ENCODE measurements at regions not wholly inside any gene's neighbourhood (a gene's known extent, or its start where the extent isn't known, plus 50 kb on each side); places are given as distances from the start of the nearest gene placed in this dataset.
A peak's percentile ranks its signal among the peaks of the same experiment; 100 is the strongest.

DNA sequence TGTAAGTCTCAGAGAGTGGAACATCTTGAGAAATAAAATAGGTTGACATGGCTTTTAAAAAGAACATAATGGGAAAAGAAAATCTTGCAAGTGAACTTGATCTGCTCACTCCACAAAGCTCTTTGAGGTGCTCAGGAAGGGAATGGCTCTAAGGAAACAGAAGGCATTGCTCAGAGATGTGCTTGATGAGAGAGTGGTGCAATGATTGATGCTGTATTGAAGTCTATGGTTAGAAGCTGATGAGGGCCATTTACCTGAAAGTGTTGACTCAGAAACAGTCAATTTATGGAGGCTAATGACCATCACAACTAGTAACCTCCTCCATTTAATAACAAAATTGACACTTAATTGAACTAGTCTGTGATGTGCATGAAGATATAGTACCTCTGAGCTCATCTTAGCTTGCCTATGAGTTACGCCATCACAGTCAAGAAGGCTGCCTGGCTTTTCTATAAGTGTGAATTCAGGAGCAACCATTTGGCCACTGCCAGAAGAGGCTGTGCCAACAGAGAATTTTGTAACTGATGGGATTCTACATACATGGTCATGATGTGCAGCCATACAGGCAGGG lies 639.1 kb downstream of the JRKL start:
- no peak for DNase-seq (ENCODE audit: low spot score)
- no peaks in the 10 kb centered on the region for H3F3A ChIP-seq (ENCODE audit: low read depth)
- TF ChIP-seq, protein P1, sequence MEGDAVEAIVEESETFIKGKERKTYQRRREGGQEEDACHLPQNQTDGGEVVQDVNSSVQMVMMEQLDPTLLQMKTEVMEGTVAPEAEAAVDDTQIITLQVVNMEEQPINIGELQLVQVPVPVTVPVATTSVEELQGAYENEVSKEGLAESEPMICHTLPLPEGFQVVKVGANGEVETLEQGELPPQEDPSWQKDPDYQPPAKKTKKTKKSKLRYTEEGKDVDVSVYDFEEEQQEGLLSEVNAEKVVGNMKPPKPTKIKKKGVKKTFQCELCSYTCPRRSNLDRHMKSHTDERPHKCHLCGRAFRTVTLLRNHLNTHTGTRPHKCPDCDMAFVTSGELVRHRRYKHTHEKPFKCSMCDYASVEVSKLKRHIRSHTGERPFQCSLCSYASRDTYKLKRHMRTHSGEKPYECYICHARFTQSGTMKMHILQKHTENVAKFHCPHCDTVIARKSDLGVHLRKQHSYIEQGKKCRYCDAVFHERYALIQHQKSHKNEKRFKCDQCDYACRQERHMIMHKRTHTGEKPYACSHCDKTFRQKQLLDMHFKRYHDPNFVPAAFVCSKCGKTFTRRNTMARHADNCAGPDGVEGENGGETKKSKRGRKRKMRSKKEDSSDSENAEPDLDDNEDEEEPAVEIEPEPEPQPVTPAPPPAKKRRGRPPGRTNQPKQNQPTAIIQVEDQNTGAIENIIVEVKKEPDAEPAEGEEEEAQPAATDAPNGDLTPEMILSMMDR (IDR thresholded peaks at IDR 0.05) = no peak
- Mint-ChIP-seq H3K4me3 (no peak overlapping the region), H3K9me3 (no peaks in the 10 kb centered on the region), H3K4me1 (no peaks in the 10 kb centered on the region), H3K27me3 (ENCODE audit: insufficient read depth, low read depth) (peaks cover 2% of the 10 kb centered on the region), H3K36me3 (no peaks in the 10 kb centered on the region), H3K27ac (no peak overlapping the region)
- H3K27ac ChIP-seq = no peak overlapping the region
- no peaks in the 10 kb centered on the region for H3K9me3 ChIP-seq (ENCODE audit: low read depth)
- H3K4me3 ChIP-seq = no peak overlapping the region
- H2AFZ ChIP-seq (replicated peaks) = no peak overlapping the region
- H3K4me1 ChIP-seq = no peaks in the 10 kb centered on the region
- H3K27me3 ChIP-seq = no peaks in the 10 kb centered on the region
- H4K20me1 ChIP-seq (ENCODE audit: low read depth) = no peaks in the 10 kb centered on the region
- H3K9ac ChIP-seq = no peak overlapping the region
- no peak overlapping the region for H3K4me2 ChIP-seq
- no peaks in the 10 kb centered on the region for H3K36me3 ChIP-seq
- H3K79me2 ChIP-seq (ENCODE audit: low read depth) = no peaks in the 10 kb centered on the region

DNA sequence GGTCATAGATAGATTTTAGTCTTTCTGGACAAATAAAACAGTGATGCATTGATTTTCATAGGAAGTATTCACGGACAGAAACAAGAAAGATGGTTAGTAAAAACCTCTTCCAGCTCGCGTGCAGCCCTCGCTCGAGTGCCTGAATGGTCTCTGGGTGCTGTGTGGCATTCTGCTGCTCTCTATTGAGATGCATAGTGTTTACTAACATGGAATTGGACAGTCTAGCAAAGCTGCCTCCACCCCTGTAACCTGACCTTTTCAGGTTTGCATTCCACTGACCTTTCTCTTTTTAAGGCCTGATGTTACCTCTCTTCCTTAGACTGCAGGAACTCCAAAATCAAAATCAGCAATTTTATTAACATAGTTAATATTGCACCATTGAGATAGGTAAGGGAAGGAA lies 643.4 kb downstream of the JRKL start:
- DNase-seq (ENCODE audit: low spot score) = peak; percentile 36
- no peak overlapping the region for H3K27ac ChIP-seq
- Mint-ChIP-seq H3K27me3 (ENCODE audit: insufficient read depth, low read depth) (peaks cover 2% of the 10 kb centered on the region), H3K36me3 (no peaks in the 10 kb centered on the region), H3K9me3 (no peaks in the 10 kb centered on the region), H3K27ac (peak overlapping the region; percentile 39), H3K4me1 (no peaks in the 10 kb centered on the region), H3K4me3 (no peak overlapping the region)
- no peaks in the 10 kb centered on the region for H3F3A ChIP-seq (ENCODE audit: low read depth)
- no peaks in the 10 kb centered on the region for H3K4me1 ChIP-seq
- H3K9ac ChIP-seq = no peak overlapping the region
- H3K79me2 ChIP-seq (ENCODE audit: low read depth) = no peaks in the 10 kb centered on the region
- no peak overlapping the region for H3K4me3 ChIP-seq
- H3K27me3 ChIP-seq = no peaks in the 10 kb centered on the region
- TF ChIP-seq, protein P1 (IDR thresholded peaks at IDR 0.05) = no peak
- no peak for TF ChIP-seq EZH2 (IDR thresholded peaks at IDR 0.05)
- TF ChIP-seq EZH2phosphoT487 (IDR thresholded peaks at IDR 0.05) = no peak
- no peaks in the 10 kb centered on the region for H3K36me3 ChIP-seq
- H3K9me3 ChIP-seq (ENCODE audit: low read depth) = no peaks in the 10 kb centered on the region
- peak overlapping the region; percentile 38 for H2AFZ ChIP-seq (replicated peaks)
- H4K20me1 ChIP-seq (ENCODE audit: low read depth) = no peaks in the 10 kb centered on the region
- no peak overlapping the region for H3K4me2 ChIP-seq

DNA sequence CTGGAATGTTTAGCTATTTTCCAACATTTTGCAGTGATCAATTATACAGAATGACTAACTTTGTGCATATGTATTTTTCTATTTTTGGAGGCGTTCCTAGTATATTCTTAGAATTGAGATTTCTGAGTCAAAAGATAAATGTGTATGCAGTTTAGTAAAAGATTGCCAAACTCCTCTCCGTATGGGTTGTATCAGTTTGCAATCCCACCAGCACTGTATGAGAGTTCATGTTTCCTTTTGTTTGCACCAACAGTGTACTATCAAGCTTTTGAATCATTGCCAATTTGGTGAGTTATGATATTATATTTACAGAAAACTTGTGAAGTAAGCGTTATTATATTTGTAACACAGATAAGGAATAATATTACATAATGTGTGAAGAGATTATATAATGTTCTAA lies 658.7 kb downstream of the JRKL start:
- Mint-ChIP-seq H3K4me1 (no peaks in the 10 kb centered on the region), H3K4me3 (no peak overlapping the region), H3K27me3 (ENCODE audit: insufficient read depth, low read depth) (no peaks in the 10 kb centered on the region), H3K9me3 (peaks cover 3% of the 10 kb centered on the region), H3K27ac (no peak overlapping the region), H3K36me3 (no peaks in the 10 kb centered on the region)
- no peak overlapping the region for H3K4me3 ChIP-seq
- no peak for TF ChIP-seq EZH2 (IDR thresholded peaks at IDR 0.05)
- no peak for TF ChIP-seq EZH2phosphoT487 (IDR thresholded peaks at IDR 0.05)
- TF ChIP-seq, protein P1 (IDR thresholded peaks at IDR 0.05) = no peak
- H3K4me1 ChIP-seq = no peaks in the 10 kb centered on the region
- H3K4me2 ChIP-seq = no peak overlapping the region
- no peaks in the 10 kb centered on the region for H3K36me3 ChIP-seq
- H3K9ac ChIP-seq = no peak overlapping the region
- no peaks in the 10 kb centered on the region for H3K27me3 ChIP-seq
- no peaks in the 10 kb centered on the region for H3F3A ChIP-seq (ENCODE audit: low read depth)
- H2AFZ ChIP-seq (replicated peaks) = no peak overlapping the region
- H3K79me2 ChIP-seq (ENCODE audit: low read depth) = no peaks in the 10 kb centered on the region
- H3K9me3 ChIP-seq (ENCODE audit: low read depth) = peaks cover 3% of the 10 kb centered on the region
- DNase-seq (ENCODE audit: low spot score) = no peak
- no peaks in the 10 kb centered on the region for H4K20me1 ChIP-seq (ENCODE audit: low read depth)
- H3K27ac ChIP-seq = no peak overlapping the region
